PC-3 (cell line): ENCODE measurements at regions not wholly inside any gene's neighbourhood (a gene's known extent, or its start where the extent isn't known, plus 50 kb on each side); places are given as distances from the start of the nearest gene placed in this dataset.

ENCODE experiments used
- CTCF ChIP-seq: fragments of 300-600 bp; sonication (generic); conservative IDR thresholded peaks from 2 replicates; pipeline ENCODE4 v1.5.1; 2017; ENCODE audit warnings: antibody characterized with exemption, low read depth, mild to moderate bottlenecking, low read length
- EZH2 ChIP-seq: fragments of 300-600 bp; sonication (generic); IDR thresholded peaks from one replicate; pipeline ENCODE4 v1.6.1; 2017; ENCODE audit warnings: antibody characterized with exemption, mild to moderate bottlenecking, low read length; ENCODE audit not compliant: unreplicated experiment

GRCh38 chr4:56130606-56131155 is 181.9 kb downstream of the CEP135 start:
- TF ChIP-seq CTCF = no peak
- no peak for TF ChIP-seq EZH2
